GM23338 (cell line): ENCODE measurements at regions not wholly inside any gene's neighbourhood (a gene's known extent, or its start where the extent isn't known, plus 50 kb on each side); places are given as distances from the start of the nearest gene placed in this dataset.

Experiments used
- CREB1 ChIP-seq: fragments of 250-450 bp; sonication (Bioruptor Pico); IDR thresholded peaks from 2 replicates; pipeline ENCODE4 v1.5.0; 2020; ENCODE audit warnings: low read depth, mild to moderate bottlenecking, moderate library complexity
- EZH2 ChIP-seq: fragments of 200-600 bp; sonication (generic); IDR thresholded peaks from one replicate; pipeline ENCODE4 v1.8.0; 2017; ENCODE audit warnings: antibody characterized with exemption, mild to moderate bottlenecking, low read depth; ENCODE audit not compliant: unreplicated experiment
- EZH2phosphoT487 ChIP-seq: fragments of 200-600 bp; sonication (generic); IDR thresholded peaks from one replicate; pipeline ENCODE4 v1.8.1; 2018; ENCODE audit warnings: antibody characterized with exemption; ENCODE audit not compliant: unreplicated experiment
- JUNB ChIP-seq: IDR thresholded peaks from one replicate; pipeline ENCODE4 v1.6.1; 2016; ENCODE audit warnings: antibody characterized with exemption; ENCODE audit not compliant: unreplicated experiment
- NANOG ChIP-seq: IDR thresholded peaks from 2 replicates; pipeline ENCODE4 v1.6.1; 2016; ENCODE audit warnings: antibody characterized with exemption, borderline replicate concordance
- POLR2AphosphoS5 ChIP-seq: IDR thresholded peaks from 2 replicates; pipeline ENCODE4 v1.6.1; 2016; ENCODE audit warnings: antibody characterized with exemption, low read depth
- ZNF331 ChIP-seq: fragments of 250-450 bp; sonication (Bioruptor Pico); IDR thresholded peaks from 2 replicates; pipeline ENCODE4 v1.5.0; 2020; ENCODE audit warnings: low read depth, mild to moderate bottlenecking, moderate library complexity
- TF ChIP-seq, protein P1 (sequence below), 2 experiments: fragments of 200-600 bp in 1 of 2; sonication (generic) in 1 of 2; conservative IDR thresholded peaks; 2 replicates each; pipeline versions ENCODE4 v1.5.1 to v1.6.1; 2016 to 2017; ENCODE audit warnings: antibody characterized with exemption in 2 of 2, low read depth in 2 of 2, mild to moderate bottlenecking in 2 of 2, moderate library complexity in 1 of 2
- TF ChIP-seq, protein P2 (sequence below): IDR thresholded peaks from one replicate; pipeline ENCODE4 v1.6.1; 2018; ENCODE audit warnings: antibody characterized with exemption; ENCODE audit not compliant: unreplicated experiment
- TF ChIP-seq, protein P3 (sequence below): IDR thresholded peaks from 2 replicates; pipeline ENCODE4 v1.6.1; 2016; ENCODE audit warnings: antibody characterized with exemption

DNA sequence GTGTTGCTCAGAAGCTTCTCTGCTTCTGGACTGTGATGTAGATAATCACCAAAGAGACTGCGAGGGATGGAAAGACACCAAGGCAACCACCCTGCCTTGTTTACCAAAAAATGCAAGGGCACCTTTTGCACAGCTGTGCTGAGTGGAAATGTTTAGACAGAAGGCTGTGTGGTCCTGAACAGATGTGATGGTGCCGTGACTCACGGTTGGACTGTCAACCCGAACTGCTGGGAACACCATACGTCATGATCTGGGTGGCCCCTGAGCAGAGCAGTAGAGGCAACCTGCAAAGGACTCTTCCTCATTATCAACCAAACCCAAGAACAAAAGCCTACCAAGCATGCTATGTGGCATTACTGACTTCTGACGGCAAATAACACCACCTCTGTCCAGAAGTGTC, 61.3 kb upstream of the LPP start:
- TF ChIP-seq, protein P1, sequence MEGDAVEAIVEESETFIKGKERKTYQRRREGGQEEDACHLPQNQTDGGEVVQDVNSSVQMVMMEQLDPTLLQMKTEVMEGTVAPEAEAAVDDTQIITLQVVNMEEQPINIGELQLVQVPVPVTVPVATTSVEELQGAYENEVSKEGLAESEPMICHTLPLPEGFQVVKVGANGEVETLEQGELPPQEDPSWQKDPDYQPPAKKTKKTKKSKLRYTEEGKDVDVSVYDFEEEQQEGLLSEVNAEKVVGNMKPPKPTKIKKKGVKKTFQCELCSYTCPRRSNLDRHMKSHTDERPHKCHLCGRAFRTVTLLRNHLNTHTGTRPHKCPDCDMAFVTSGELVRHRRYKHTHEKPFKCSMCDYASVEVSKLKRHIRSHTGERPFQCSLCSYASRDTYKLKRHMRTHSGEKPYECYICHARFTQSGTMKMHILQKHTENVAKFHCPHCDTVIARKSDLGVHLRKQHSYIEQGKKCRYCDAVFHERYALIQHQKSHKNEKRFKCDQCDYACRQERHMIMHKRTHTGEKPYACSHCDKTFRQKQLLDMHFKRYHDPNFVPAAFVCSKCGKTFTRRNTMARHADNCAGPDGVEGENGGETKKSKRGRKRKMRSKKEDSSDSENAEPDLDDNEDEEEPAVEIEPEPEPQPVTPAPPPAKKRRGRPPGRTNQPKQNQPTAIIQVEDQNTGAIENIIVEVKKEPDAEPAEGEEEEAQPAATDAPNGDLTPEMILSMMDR (conservative IDR thresholded peaks at IDR 0.05; ENCODE audit: low read depth in 2 of 2) = no peak
- TF ChIP-seq, protein P2, sequence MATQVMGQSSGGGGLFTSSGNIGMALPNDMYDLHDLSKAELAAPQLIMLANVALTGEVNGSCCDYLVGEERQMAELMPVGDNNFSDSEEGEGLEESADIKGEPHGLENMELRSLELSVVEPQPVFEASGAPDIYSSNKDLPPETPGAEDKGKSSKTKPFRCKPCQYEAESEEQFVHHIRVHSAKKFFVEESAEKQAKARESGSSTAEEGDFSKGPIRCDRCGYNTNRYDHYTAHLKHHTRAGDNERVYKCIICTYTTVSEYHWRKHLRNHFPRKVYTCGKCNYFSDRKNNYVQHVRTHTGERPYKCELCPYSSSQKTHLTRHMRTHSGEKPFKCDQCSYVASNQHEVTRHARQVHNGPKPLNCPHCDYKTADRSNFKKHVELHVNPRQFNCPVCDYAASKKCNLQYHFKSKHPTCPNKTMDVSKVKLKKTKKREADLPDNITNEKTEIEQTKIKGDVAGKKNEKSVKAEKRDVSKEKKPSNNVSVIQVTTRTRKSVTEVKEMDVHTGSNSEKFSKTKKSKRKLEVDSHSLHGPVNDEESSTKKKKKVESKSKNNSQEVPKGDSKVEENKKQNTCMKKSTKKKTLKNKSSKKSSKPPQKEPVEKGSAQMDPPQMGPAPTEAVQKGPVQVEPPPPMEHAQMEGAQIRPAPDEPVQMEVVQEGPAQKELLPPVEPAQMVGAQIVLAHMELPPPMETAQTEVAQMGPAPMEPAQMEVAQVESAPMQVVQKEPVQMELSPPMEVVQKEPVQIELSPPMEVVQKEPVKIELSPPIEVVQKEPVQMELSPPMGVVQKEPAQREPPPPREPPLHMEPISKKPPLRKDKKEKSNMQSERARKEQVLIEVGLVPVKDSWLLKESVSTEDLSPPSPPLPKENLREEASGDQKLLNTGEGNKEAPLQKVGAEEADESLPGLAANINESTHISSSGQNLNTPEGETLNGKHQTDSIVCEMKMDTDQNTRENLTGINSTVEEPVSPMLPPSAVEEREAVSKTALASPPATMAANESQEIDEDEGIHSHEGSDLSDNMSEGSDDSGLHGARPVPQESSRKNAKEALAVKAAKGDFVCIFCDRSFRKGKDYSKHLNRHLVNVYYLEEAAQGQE = no peak
- no peak for TF ChIP-seq EZH2
- no peak for TF ChIP-seq EZH2phosphoT487
- TF ChIP-seq JUNB = no peak
- TF ChIP-seq POLR2AphosphoS5 = no peak
- TF ChIP-seq ZNF331 (CRISPR knock-in tag) = no peak
- TF ChIP-seq, protein P3, sequence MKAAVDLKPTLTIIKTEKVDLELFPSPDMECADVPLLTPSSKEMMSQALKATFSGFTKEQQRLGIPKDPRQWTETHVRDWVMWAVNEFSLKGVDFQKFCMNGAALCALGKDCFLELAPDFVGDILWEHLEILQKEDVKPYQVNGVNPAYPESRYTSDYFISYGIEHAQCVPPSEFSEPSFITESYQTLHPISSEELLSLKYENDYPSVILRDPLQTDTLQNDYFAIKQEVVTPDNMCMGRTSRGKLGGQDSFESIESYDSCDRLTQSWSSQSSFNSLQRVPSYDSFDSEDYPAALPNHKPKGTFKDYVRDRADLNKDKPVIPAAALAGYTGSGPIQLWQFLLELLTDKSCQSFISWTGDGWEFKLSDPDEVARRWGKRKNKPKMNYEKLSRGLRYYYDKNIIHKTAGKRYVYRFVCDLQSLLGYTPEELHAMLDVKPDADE = no peak
- no peak for TF ChIP-seq CREB1 (CRISPR knock-in tag)
- TF ChIP-seq NANOG = no peak
